ENCODE measurements at regions not wholly inside any gene's neighbourhood (a gene's known extent, or its start where the extent isn't known, plus 50 kb on each side); places are given as distances from the start of the nearest gene placed in this dataset.

DNA sequence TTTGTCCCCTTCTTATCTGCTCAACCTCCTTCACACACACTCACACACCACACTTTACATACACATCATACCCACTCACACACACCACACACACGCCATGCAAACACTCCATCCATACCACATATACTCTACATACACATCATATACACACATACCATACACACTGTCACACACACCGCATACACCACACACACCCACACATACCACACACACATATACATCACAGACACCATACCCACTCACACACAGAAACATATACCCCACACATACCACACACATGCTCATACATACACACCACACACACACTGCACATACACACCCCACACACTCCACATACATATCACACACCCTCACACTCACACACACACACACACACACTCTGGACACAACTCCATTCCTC, 54.3 kb upstream of the ACP3 start:
- DNase-seq (ENCODE audit: low read depth, low spot score) = no peak
- no peak overlapping the region for H3K27ac Mint-ChIP-seq (ENCODE audit: unreplicated experiment)
- H3K9me3 Mint-ChIP-seq = peaks cover 2% of the 10 kb centered on the region
- H3K36me3 Mint-ChIP-seq (ENCODE audit: low read depth) = no peaks in the 10 kb centered on the region
- no peak overlapping the region for H3K4me3 Mint-ChIP-seq
- peaks cover 3% of the 10 kb centered on the region for H3K27me3 Mint-ChIP-seq (ENCODE audit: low read depth)
- H3K4me1 Mint-ChIP-seq = no peaks in the 10 kb centered on the region
- TF ChIP-seq, protein P1, sequence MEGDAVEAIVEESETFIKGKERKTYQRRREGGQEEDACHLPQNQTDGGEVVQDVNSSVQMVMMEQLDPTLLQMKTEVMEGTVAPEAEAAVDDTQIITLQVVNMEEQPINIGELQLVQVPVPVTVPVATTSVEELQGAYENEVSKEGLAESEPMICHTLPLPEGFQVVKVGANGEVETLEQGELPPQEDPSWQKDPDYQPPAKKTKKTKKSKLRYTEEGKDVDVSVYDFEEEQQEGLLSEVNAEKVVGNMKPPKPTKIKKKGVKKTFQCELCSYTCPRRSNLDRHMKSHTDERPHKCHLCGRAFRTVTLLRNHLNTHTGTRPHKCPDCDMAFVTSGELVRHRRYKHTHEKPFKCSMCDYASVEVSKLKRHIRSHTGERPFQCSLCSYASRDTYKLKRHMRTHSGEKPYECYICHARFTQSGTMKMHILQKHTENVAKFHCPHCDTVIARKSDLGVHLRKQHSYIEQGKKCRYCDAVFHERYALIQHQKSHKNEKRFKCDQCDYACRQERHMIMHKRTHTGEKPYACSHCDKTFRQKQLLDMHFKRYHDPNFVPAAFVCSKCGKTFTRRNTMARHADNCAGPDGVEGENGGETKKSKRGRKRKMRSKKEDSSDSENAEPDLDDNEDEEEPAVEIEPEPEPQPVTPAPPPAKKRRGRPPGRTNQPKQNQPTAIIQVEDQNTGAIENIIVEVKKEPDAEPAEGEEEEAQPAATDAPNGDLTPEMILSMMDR (conservative IDR thresholded peaks at IDR 0.05) = no peak

DNA sequence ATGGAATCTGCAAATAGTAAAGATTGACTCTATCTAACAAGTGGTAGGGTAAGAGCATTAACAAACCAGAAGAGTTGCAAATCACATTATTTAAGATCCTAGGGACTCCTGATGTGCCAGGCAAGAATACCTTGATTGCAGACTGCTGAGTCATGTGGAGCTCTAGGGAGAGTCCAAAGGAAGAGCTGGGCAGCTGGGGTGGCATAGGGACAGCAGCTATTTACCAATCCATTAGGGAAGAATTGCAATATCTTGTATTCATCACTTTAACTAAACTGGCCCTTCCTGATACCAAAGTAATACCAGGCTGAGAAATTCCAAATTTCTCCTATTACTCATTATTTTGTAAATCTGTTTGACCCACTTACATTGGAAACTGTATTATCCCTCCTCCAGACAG, 52.2 kb upstream of the ACP3 start:
- Mint-ChIP-seq H3K27me3 (ENCODE audit: low read depth) (no peaks in the 10 kb centered on the region), H3K4me3 (no peak overlapping the region), H3K36me3 (ENCODE audit: low read depth) (no peaks in the 10 kb centered on the region), H3K27ac (ENCODE audit: unreplicated experiment) (no peak overlapping the region), H3K4me1 (no peaks in the 10 kb centered on the region), H3K9me3 (peaks cover 2% of the 10 kb centered on the region)
- TF ChIP-seq, protein P1 (conservative IDR thresholded peaks at IDR 0.05) = no peak
- no peak for DNase-seq (ENCODE audit: low read depth, low spot score)

DNA sequence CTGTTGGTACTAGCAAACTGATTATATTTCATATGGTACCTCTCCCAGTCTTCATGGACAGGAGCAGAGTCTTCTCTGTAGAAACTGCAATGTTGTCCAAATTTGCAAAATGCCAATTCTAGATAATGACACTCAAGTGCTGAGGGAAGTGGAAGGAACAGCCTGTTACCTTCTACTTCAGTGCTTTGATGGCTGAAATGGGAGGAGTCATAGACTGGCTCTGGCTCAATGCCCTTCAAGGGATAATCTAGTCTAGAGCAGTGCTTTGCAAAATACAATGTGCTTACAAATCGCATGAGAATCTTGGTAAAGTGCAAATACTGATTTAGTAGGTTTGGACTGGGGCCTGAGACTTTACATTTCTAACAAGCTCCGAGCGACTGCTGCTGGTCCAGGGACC, 51.7 kb upstream of the ACP3 start:
- TF ChIP-seq, protein P1 (conservative IDR thresholded peaks at IDR 0.05) = no peak
- Mint-ChIP-seq H3K27me3 (ENCODE audit: low read depth) (no peaks in the 10 kb centered on the region), H3K36me3 (ENCODE audit: low read depth) (no peaks in the 10 kb centered on the region), H3K27ac (ENCODE audit: unreplicated experiment) (no peak overlapping the region), H3K9me3 (peaks cover 2% of the 10 kb centered on the region), H3K4me1 (no peaks in the 10 kb centered on the region), H3K4me3 (no peak overlapping the region)
- DNase-seq (ENCODE audit: low read depth, low spot score) = no peak

DNA sequence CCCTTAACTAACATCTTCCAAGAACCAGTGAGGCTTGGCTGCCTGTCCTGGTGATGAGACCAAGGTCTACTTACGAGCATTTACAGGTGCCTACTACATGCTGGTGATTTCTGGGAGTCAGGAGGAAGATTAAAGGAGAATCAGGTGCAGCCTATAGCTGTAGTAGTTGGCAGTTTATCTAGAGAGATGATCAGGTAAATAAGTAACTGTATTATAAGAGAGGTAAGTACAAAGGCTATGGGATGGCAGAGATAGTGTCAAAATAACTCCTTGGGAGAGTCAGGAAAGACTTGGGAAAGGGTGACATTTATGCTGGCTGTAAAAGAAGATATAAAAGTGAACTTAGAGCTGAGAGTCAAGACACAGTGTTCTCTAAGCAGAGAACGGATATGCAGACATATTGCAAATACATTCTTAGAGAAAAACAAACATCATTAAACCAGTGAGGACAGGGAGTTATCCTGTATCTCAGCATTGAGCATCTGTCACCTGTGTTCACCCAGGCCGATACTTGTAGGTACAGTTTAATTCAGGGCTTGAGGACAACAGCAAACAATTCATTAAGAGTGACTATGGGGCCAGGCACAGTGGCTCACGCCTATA, 49.7 kb upstream of the ACP3 start:
- Mint-ChIP-seq H3K27me3 (ENCODE audit: low read depth) (no peaks in the 10 kb centered on the region), H3K36me3 (ENCODE audit: low read depth) (no peaks in the 10 kb centered on the region), H3K4me1 (no peaks in the 10 kb centered on the region), H3K4me3 (no peak overlapping the region), H3K27ac (ENCODE audit: unreplicated experiment) (no peak overlapping the region), H3K9me3 (peaks cover 2% of the 10 kb centered on the region)
- TF ChIP-seq, protein P1 (conservative IDR thresholded peaks at IDR 0.05) = no peak
- DNase-seq (ENCODE audit: low read depth, low spot score) = no peak
